ENCODE measurements at regions not wholly inside any gene's neighbourhood (a gene's known extent, or its start where the extent isn't known, plus 50 kb on each side); places are given as distances from the start of the nearest gene placed in this dataset.

GRCh38 chr6:90703336-90703735, 116.5 kb upstream of the MAP3K7 start:
- Histone ChIP-seq H3K4me3 (ENCODE audit: control insufficient read depth in 2 of 3, extremely low read depth in 1 of 3, insufficient read depth in 2 of 3, low read depth in 1 of 3, low read length in 3 of 3) (no peak overlapping the region), H3K27me3 (ENCODE audit: control insufficient read depth, extremely low read depth, insufficient read depth, low read length) (no peaks in the 10 kb centered on the region), H3K4me2 (ENCODE audit: control insufficient read depth, extremely low read depth, insufficient read depth, low read depth, low read length) (no peak overlapping the region), H4K20me1 (ENCODE audit: control insufficient read depth, extremely low read depth, insufficient read depth, low read length) (no peaks in the 10 kb centered on the region), H3K79me2 (ENCODE audit: control insufficient read depth, insufficient read depth, low read length) (no peaks in the 10 kb centered on the region), H3K9ac (ENCODE audit: control insufficient read depth, extremely low read depth, insufficient read depth, low read length) (no peak overlapping the region), H3K9me1 (ENCODE audit: control insufficient read depth, extremely low read depth, insufficient read depth, low read length) (no peaks in the 10 kb centered on the region), H3K27ac (ENCODE audit: control insufficient read depth, insufficient read depth, low read length) (no peak overlapping the region), H3K36me3 (ENCODE audit: control insufficient read depth in 2 of 2, extremely low read depth in 1 of 2, insufficient read depth in 2 of 2, low read length in 2 of 2) (no peaks in the 10 kb centered on the region), H3K4me1 (ENCODE audit: control insufficient read depth, extremely low read depth, insufficient read depth, low read length) (no peaks in the 10 kb centered on the region), H3K9me3 (ENCODE audit: control insufficient read depth, low read depth, low read length) (no peaks in the 10 kb centered on the region), H2AFZ (ENCODE audit: control insufficient read depth, low read length) (no peak overlapping the region)
- FAIRE-seq (no peak), DNase-seq (ENCODE audit: low read depth, low spot score) (no peak)
- dilution Hi-C loops (cut with MboI; ENCODE audit: extremely low pct_ligation_motif_present, low sequenced_read_pairs): no loop called here
- TF ChIP-seq EZH2 (IDR thresholded peaks at IDR 0.05; ENCODE audit: low read length): no peak
- no peak for TF ChIP-seq CTCF (optimal IDR thresholded peaks at IDR 0.05 in 1 of 3, IDR thresholded peaks at IDR 0.05 in 1 of 3, conservative IDR thresholded peaks at IDR 0.05 in 1 of 3; ENCODE audit: extremely low read depth in 1 of 3, insufficient read depth in 2 of 3, low read length in 3 of 3)

GRCh38 chr6:90701926-90702325, 115.1 kb upstream of the MAP3K7 start:
- no peak overlapping the region for H3K27ac ChIP-seq (ENCODE audit: control insufficient read depth, insufficient read depth, low read length)
- H3K36me3 ChIP-seq (ENCODE audit: control insufficient read depth in 2 of 2, extremely low read depth in 1 of 2, insufficient read depth in 2 of 2, low read length in 2 of 2): no peaks in the 10 kb centered on the region
- no peaks in the 10 kb centered on the region for H3K27me3 ChIP-seq (ENCODE audit: control insufficient read depth, extremely low read depth, insufficient read depth, low read length)
- no peak overlapping the region for H3K4me3 ChIP-seq (ENCODE audit: control insufficient read depth in 2 of 3, extremely low read depth in 1 of 3, insufficient read depth in 2 of 3, low read depth in 1 of 3, low read length in 3 of 3)
- H2AFZ ChIP-seq (ENCODE audit: control insufficient read depth, low read length): no peak overlapping the region
- dilution Hi-C loops (cut with MboI; ENCODE audit: extremely low pct_ligation_motif_present, low sequenced_read_pairs): no loop called here
- no peaks in the 10 kb centered on the region for H3K9me1 ChIP-seq (ENCODE audit: control insufficient read depth, extremely low read depth, insufficient read depth, low read length)
- no peak overlapping the region for H3K4me2 ChIP-seq (ENCODE audit: control insufficient read depth, extremely low read depth, insufficient read depth, low read depth, low read length)
- H3K9me3 ChIP-seq (ENCODE audit: control insufficient read depth, low read depth, low read length): no peaks in the 10 kb centered on the region
- H3K9ac ChIP-seq (ENCODE audit: control insufficient read depth, extremely low read depth, insufficient read depth, low read length): no peak overlapping the region
- FAIRE-seq (no peak), DNase-seq (ENCODE audit: low read depth, low spot score) (no peak)
- no peaks in the 10 kb centered on the region for H3K4me1 ChIP-seq (ENCODE audit: control insufficient read depth, extremely low read depth, insufficient read depth, low read length)
- no peaks in the 10 kb centered on the region for H4K20me1 ChIP-seq (ENCODE audit: control insufficient read depth, extremely low read depth, insufficient read depth, low read length)
- TF ChIP-seq CTCF (optimal IDR thresholded peaks at IDR 0.05 in 1 of 3, IDR thresholded peaks at IDR 0.05 in 1 of 3, conservative IDR thresholded peaks at IDR 0.05 in 1 of 3; ENCODE audit: extremely low read depth in 1 of 3, insufficient read depth in 2 of 3, low read length in 3 of 3) (no peak), EZH2 (IDR thresholded peaks at IDR 0.05; ENCODE audit: low read length) (no peak)
- no peaks in the 10 kb centered on the region for H3K79me2 ChIP-seq (ENCODE audit: control insufficient read depth, insufficient read depth, low read length)

Measured in keratinocyte (primary cell).